DND-41 (cell line): ENCODE measurements at regions not wholly inside any gene's neighbourhood (a gene's known extent, or its start where the extent isn't known, plus 50 kb on each side); places are given as distances from the start of the nearest gene placed in this dataset.

Source experiments
- ATAC-seq: fragments of 200-7000 bp; cut with Tn5 transposase; 3 replicates; pipeline ENCODE4 v1.9.1; 2021; ENCODE audit warnings: low read depth; ENCODE audit not compliant: insufficient read depth
- DNase-seq: peaks from one replicate; pipeline ENCODE4 v3.0.0-alpha.2; 2020
- H2AFZ ChIP-seq: 2 replicates; pipeline ENCODE4 v1.6.0; 2012; ENCODE audit warnings: low read depth, low read length
- H3K27ac ChIP-seq: 2 replicates; pipeline ENCODE4 v1.5.1; 2012; ENCODE audit warnings: low read length, inconsistent platforms
- H3K27me3 ChIP-seq: fragments of 200-600 bp; sonication (generic); 2 replicates; pipeline ENCODE4 v1.6.0; 2012; ENCODE audit warnings: low read length, mild to moderate bottlenecking, inconsistent platforms; ENCODE audit not compliant: insufficient read depth, poor library complexity
- H3K36me3 ChIP-seq: 2 replicates; pipeline ENCODE4 v1.5.1; 2012; ENCODE audit warnings: low read length, inconsistent platforms; ENCODE audit not compliant: insufficient read depth
- H3K4me1 ChIP-seq: 2 replicates; pipeline ENCODE4 v1.5.1; 2012; ENCODE audit warnings: mild to moderate bottlenecking, low read length; ENCODE audit not compliant: insufficient read depth
- H3K4me2 ChIP-seq: 2 replicates; pipeline ENCODE4 v1.6.0; 2012; ENCODE audit warnings: mild to moderate bottlenecking, moderate library complexity, low read length, inconsistent platforms; ENCODE audit not compliant: insufficient read depth
- H3K4me3 ChIP-seq, 2 experiments: fragments of 200-600 bp in 1 of 2; shearing (Covaris generic) in 1 of 2; 2 replicates each; pipeline ENCODE4 v1.5.1; 2012 to 2016; ENCODE audit warnings: inconsistent platforms in 2 of 2, low read length in 2 of 2, mild to moderate bottlenecking in 2 of 2, low read depth in 1 of 2, moderate library complexity in 1 of 2
- H3K79me2 ChIP-seq: 2 replicates; pipeline ENCODE4 v1.6.0; 2012; ENCODE audit warnings: low read length, inconsistent platforms; ENCODE audit not compliant: insufficient read depth
- H3K9ac ChIP-seq: 2 replicates; pipeline ENCODE4 v1.6.0; 2012; ENCODE audit warnings: low read depth, mild to moderate bottlenecking, inconsistent platforms, low read length, moderate library complexity
- H3K9me3 ChIP-seq: 2 replicates; pipeline ENCODE4 v1.5.1; 2012; ENCODE audit warnings: low read length, moderate library complexity, mild to moderate bottlenecking, inconsistent platforms; ENCODE audit not compliant: insufficient read depth, severe bottlenecking
- H4K20me1 ChIP-seq: 2 replicates; pipeline ENCODE4 v1.6.0; 2012; ENCODE audit warnings: low read length; ENCODE audit not compliant: insufficient read depth
- CTCF ChIP-seq: IDR thresholded peaks from 2 replicates; pipeline ENCODE4 v1.5.1; 2012; ENCODE audit warnings: borderline replicate concordance, low read length, moderate library complexity, mild to moderate bottlenecking; ENCODE audit not compliant: poor library complexity, severe bottlenecking; ENCODE audit errors: extremely low read depth
- EZH2 ChIP-seq: IDR thresholded peaks from 3 replicates; pipeline ENCODE4 v1.6.1; 2012; ENCODE audit warnings: borderline replicate concordance, low read depth, mild to moderate bottlenecking, moderate library complexity, low read length, inconsistent platforms; ENCODE audit not compliant: severe bottlenecking

GRCh38 chr9:28841775-28842174, 1268.5 kb upstream of the C9orf72 start:
- Histone ChIP-seq H3K79me2 (no peaks in the 10 kb centered on the region), H3K4me2 (no peak overlapping the region), H3K9me3 (peaks cover 5% of the 10 kb centered on the region), H2AFZ (no peak overlapping the region), H3K4me1 (no peaks in the 10 kb centered on the region), H4K20me1 (no peaks in the 10 kb centered on the region), H3K27me3 (no peaks in the 10 kb centered on the region), H3K27ac (no peak overlapping the region), H3K4me3 (no peak overlapping the region), H3K9ac (no peak overlapping the region), H3K36me3 (no peaks in the 10 kb centered on the region)
- ATAC-seq = no peak
- TF ChIP-seq CTCF (no peak), EZH2 (no peak)
- no peak for DNase-seq

GRCh38 chr9:28847331-28847730, 1274.0 kb upstream of the C9orf72 start:
- TF ChIP-seq CTCF = no peak
- no peak for TF ChIP-seq EZH2
- Histone ChIP-seq H3K4me2 (no peak overlapping the region), H4K20me1 (no peaks in the 10 kb centered on the region), H3K79me2 (no peaks in the 10 kb centered on the region), H3K27me3 (no peaks in the 10 kb centered on the region), H3K36me3 (no peaks in the 10 kb centered on the region), H3K9ac (no peak overlapping the region), H3K4me1 (no peaks in the 10 kb centered on the region), H2AFZ (no peak overlapping the region), H3K9me3 (no peaks in the 10 kb centered on the region), H3K4me3 (no peak overlapping the region), H3K27ac (no peak overlapping the region)
- ATAC-seq (no peak), DNase-seq (no peak)

GRCh38 chr9:28848671-28849070, 1275.4 kb upstream of the C9orf72 start:
- Histone ChIP-seq H4K20me1 (no peaks in the 10 kb centered on the region), H2AFZ (no peak overlapping the region), H3K79me2 (no peaks in the 10 kb centered on the region), H3K36me3 (no peaks in the 10 kb centered on the region), H3K9me3 (no peaks in the 10 kb centered on the region), H3K9ac (no peak overlapping the region), H3K4me2 (no peak overlapping the region), H3K4me3 (no peak overlapping the region), H3K27me3 (no peaks in the 10 kb centered on the region), H3K27ac (no peak overlapping the region), H3K4me1 (no peaks in the 10 kb centered on the region)
- TF ChIP-seq CTCF = no peak
- DNase-seq (no peak), ATAC-seq (no peak)

GRCh38 chr9:28853477-28853876, 1280.2 kb upstream of the C9orf72 start:
- Histone ChIP-seq H3K27me3 (no peaks in the 10 kb centered on the region), H3K36me3 (no peaks in the 10 kb centered on the region), H4K20me1 (no peaks in the 10 kb centered on the region), H2AFZ (no peak overlapping the region), H3K27ac (no peak overlapping the region), H3K4me1 (no peaks in the 10 kb centered on the region), H3K9me3 (no peaks in the 10 kb centered on the region), H3K4me2 (no peak overlapping the region), H3K4me3 (no peak overlapping the region), H3K9ac (no peak overlapping the region), H3K79me2 (no peaks in the 10 kb centered on the region)
- DNase-seq (no peak), ATAC-seq (no peak)
- no peak for TF ChIP-seq EZH2
- no peak for TF ChIP-seq CTCF
